A673 (cell line): ENCODE measurements at regions not wholly inside any gene's neighbourhood (a gene's known extent, or its start where the extent isn't known, plus 50 kb on each side); places are given as distances from the start of the nearest gene placed in this dataset.

Experiments
- BruUV-seq: library from RNA; stranded (reverse); fragments of 400-500 nt; replicated peaks from 2 replicates; lab custom pipeline; 2021; lab: Mats Ljungman, UMichigan
- CTCF ChIA-PET: fragments of 300-600 bp; sonication (Branson Sonifier 250); formaldehyde crosslinking; loops from one replicate; lab custom pipeline; 2022; ENCODE audit warnings: antibody characterized with exemption; lab: Charles Lee
- POLR2A ChIA-PET: fragments of 300-600 bp; sonication (Branson Sonifier 250); formaldehyde crosslinking; loops from one replicate; lab custom pipeline; 2022; ENCODE audit warnings: antibody characterized with exemption; ENCODE audit not compliant: low non-redundant PET; lab: Charles Lee
- DNase-seq: peaks from one replicate; pipeline ENCODE4 v3.0.0-alpha.2; 2015; ENCODE audit warnings: low spot score
- H3K27ac ChIP-seq: fragments of 200-600 bp; sonication (generic); 2 replicates; pipeline ENCODE4 v1.5.1; 2016; ENCODE audit warnings: mixed run types, low read depth, mild to moderate bottlenecking, mixed read lengths, antibody characterized with exemption, low read length; ENCODE audit not compliant: poor library complexity, severe bottlenecking
- H3K27me3 ChIP-seq: fragments of 200-600 bp; sonication (generic); replicated peaks from 2 replicates; pipeline ENCODE4 v1.6.1; 2017; ENCODE audit warnings: mixed run types, low read depth, mild to moderate bottlenecking, mixed read lengths, antibody characterized with exemption, low read length; ENCODE audit not compliant: insufficient read depth, poor library complexity
- H3K36me3 ChIP-seq: fragments of 200-600 bp; sonication (generic); 2 replicates; pipeline ENCODE4 v1.6.1; 2016; ENCODE audit warnings: mixed run types, mild to moderate bottlenecking, mixed read lengths, antibody characterized with exemption, low read length; ENCODE audit not compliant: insufficient read depth, poor library complexity, severe bottlenecking
- H3K4me1 ChIP-seq: fragments of 200-600 bp; sonication (generic); 2 replicates; pipeline ENCODE4 v1.6.1; 2017; ENCODE audit warnings: mixed run types, mild to moderate bottlenecking, mixed read lengths, antibody characterized with exemption, low read length; ENCODE audit not compliant: insufficient read depth, poor library complexity, severe bottlenecking
- H3K4me3 ChIP-seq: fragments of 200-600 bp; sonication (generic); 2 replicates; pipeline ENCODE4 v1.5.1; 2016; ENCODE audit warnings: low read depth, mixed run types, mild to moderate bottlenecking, mixed read lengths, low read length; ENCODE audit not compliant: poor library complexity, severe bottlenecking
- H3K9me3 ChIP-seq: fragments of 200-600 bp; sonication (generic); 2 replicates; pipeline ENCODE4 v1.6.1; 2016; ENCODE audit warnings: mixed run types, low read depth, mild to moderate bottlenecking, mixed read lengths, antibody characterized with exemption, low read length; ENCODE audit not compliant: poor library complexity, severe bottlenecking
- CTCF ChIP-seq: fragments of 300-800, 200-600 bp; sonication (generic); conservative IDR thresholded peaks from 2 replicates; pipeline ENCODE4 v1.5.1; 2017; ENCODE audit warnings: low read depth, mild to moderate bottlenecking, antibody characterized with exemption, low read length, moderate library complexity, mixed read lengths
- EZH2 ChIP-seq: fragments of 200-600 bp; sonication (generic); IDR thresholded peaks from 2 replicates; pipeline ENCODE4 v1.6.1; 2017; ENCODE audit warnings: borderline replicate concordance, low read depth, mild to moderate bottlenecking, mixed read lengths, antibody characterized with exemption, low read length; ENCODE audit not compliant: poor library complexity, severe bottlenecking
- intact Hi-C: fragments of 100-400 bp; cut with micrococcal nuclease; formaldehyde crosslinking; loops from one replicate; pipeline ENCODE4 v1.10.0; 2022; ENCODE audit not compliant: unreplicated experiment

- TF ChIP-seq EZH2 (no peak), CTCF (no peak)
- Histone ChIP-seq H3K9me3 (no peaks in the 10 kb centered on the region), H3K27ac (no peak overlapping the region), H3K27me3 (no peaks in the 10 kb centered on the region), H3K36me3 (no peaks in the 10 kb centered on the region), H3K4me3 (no peak overlapping the region), H3K4me1 (no peaks in the 10 kb centered on the region)
- ChIA-PET CTCF (no interaction called here), POLR2A (no interaction called here)
- DNase-seq, result no peak
- intact Hi-C loops, result no loop called here
- no TSS peak for BruUV-seq
These were observed 445.0 kb upstream of the KIF2A start for GRCh38 chr5:61860978-61861377.

- Histone ChIP-seq H3K36me3 (no peaks in the 10 kb centered on the region), H3K27me3 (no peaks in the 10 kb centered on the region), H3K9me3 (no peaks in the 10 kb centered on the region), H3K4me3 (no peak overlapping the region), H3K27ac (no peak overlapping the region), H3K4me1 (no peaks in the 10 kb centered on the region)
- no TSS peak for BruUV-seq
- TF ChIP-seq EZH2 (no peak), CTCF (no peak)
- CTCF ChIA-PET, result no interaction called here
- POLR2A ChIA-PET, result no interaction called here
- DNase-seq, result peak; percentile 22
- intact Hi-C loops, result no loop called here
These were observed 439.1 kb upstream of the KIF2A start for GRCh38 chr5:61866930-61867329.

- intact Hi-C loops, result no loop called here
- Histone ChIP-seq H3K36me3 (no peaks in the 10 kb centered on the region), H3K4me1 (no peaks in the 10 kb centered on the region), H3K27ac (no peak overlapping the region), H3K9me3 (no peaks in the 10 kb centered on the region), H3K4me3 (no peak overlapping the region), H3K27me3 (no peaks in the 10 kb centered on the region)
- no TSS peak for BruUV-seq
- no peak for DNase-seq
- POLR2A ChIA-PET, result no interaction called here
- CTCF ChIA-PET, result no interaction called here
- no peak for TF ChIP-seq EZH2
- TF ChIP-seq CTCF, result no peak
These were observed 436.7 kb upstream of the KIF2A start for GRCh38 chr5:61869333-61869732.
